ENCODE measurements at regions not wholly inside any gene's neighbourhood (a gene's known extent, or its start where the extent isn't known, plus 50 kb on each side); places are given as distances from the start of the nearest gene placed in this dataset.

- TF ChIP-seq ATF3 (IDR thresholded peaks at IDR 0.05) (no peak), POLR2AphosphoS5 (IDR thresholded peaks at IDR 0.05; ENCODE audit: low read depth, low read length) (no peak), MAX (IDR thresholded peaks at IDR 0.05) (no peak), SP1 (IDR thresholded peaks at IDR 0.05; ENCODE audit: low read depth) (no peak), EZH2 (IDR thresholded peaks at IDR 0.05) (no peak), ZNF274 (IDR thresholded peaks at IDR 0.05; ENCODE audit: low read depth, low read length) (no peak)
Measured at GRCh38 chr2:2681711-2682251, 350.7 kb upstream of the MYT1L start (continued).

- ChIA-PET RAD21 (ENCODE audit: low non-redundant PET in 1 of 2, low total read pairs in 2 of 2, uncharacterized antibody in 2 of 2, unreplicated experiment in 2 of 2) (no interaction called here), CTCF (no interaction called here)
Measured at GRCh38 chr2:2681085-2681484, 350.0 kb upstream of the MYT1L start.

More at GRCh38 chr2:2681085-2681484, 350.0 kb upstream of the MYT1L start:
- no peaks in the 10 kb centered on the region for H3K9me3 ChIP-seq (ENCODE audit: control insufficient read depth in 1 of 2, insufficient read depth in 1 of 2, low read depth in 1 of 2, low read length in 2 of 2)
- ATAC-seq (no peak), DNase-seq (ENCODE audit: low read depth, low spot score) (no peak)
- no peaks in the 10 kb centered on the region for H4K20me1 ChIP-seq (ENCODE audit: insufficient read depth)
- TF ChIP-seq MAX (IDR thresholded peaks at IDR 0.05): no peak
- TF ChIP-seq EZH2 (IDR thresholded peaks at IDR 0.05): no peak
- no peak for TF ChIP-seq RAD21 (IDR thresholded peaks at IDR 0.05; ENCODE audit: low read depth)
- TF ChIP-seq JUND (IDR thresholded peaks at IDR 0.05): no peak
- no peak for TF ChIP-seq POLR2A (IDR thresholded peaks at IDR 0.05; ENCODE audit: borderline replicate concordance, extremely low read depth, insufficient read depth, insufficient read length)
- no peak for TF ChIP-seq TCF7L2 (IDR thresholded peaks at IDR 0.05; ENCODE audit: borderline replicate concordance, extremely low read depth, insufficient read depth, insufficient read length)
- no peak for TF ChIP-seq ELF1 (IDR thresholded peaks at IDR 0.05; ENCODE audit: borderline replicate concordance, low read depth)
- TF ChIP-seq POLR2AphosphoS5 (IDR thresholded peaks at IDR 0.05; ENCODE audit: low read depth, low read length): no peak
- no peak for TF ChIP-seq ZFX (IDR thresholded peaks at IDR 0.05)
- TF ChIP-seq YY1 (IDR thresholded peaks at IDR 0.05; ENCODE audit: extremely low read depth, insufficient replicate concordance, low read depth, low read length): no peak
- TF ChIP-seq REST (IDR thresholded peaks at IDR 0.05; ENCODE audit: low read depth): no peak
- TF ChIP-seq SRF (IDR thresholded peaks at IDR 0.05; ENCODE audit: low read depth): no peak
- TF ChIP-seq SIN3A (IDR thresholded peaks at IDR 0.05; ENCODE audit: low read depth): no peak
- no peak for TF ChIP-seq EZH2phosphoT487 (IDR thresholded peaks at IDR 0.05; ENCODE audit: borderline replicate concordance)
- no peak for TF ChIP-seq ZBTB33 (IDR thresholded peaks at IDR 0.05; ENCODE audit: extremely low read depth, insufficient replicate concordance, low read length)
- TF ChIP-seq EGR1 (IDR thresholded peaks at IDR 0.05; ENCODE audit: low read depth): no peak
- TF ChIP-seq ATF3 (IDR thresholded peaks at IDR 0.05): no peak
- no peak for TF ChIP-seq SP1 (IDR thresholded peaks at IDR 0.05; ENCODE audit: low read depth)
- no peak overlapping the region for H3K27ac ChIP-seq (ENCODE audit: low read depth, low read length)
- no peaks in the 10 kb centered on the region for H3K36me3 ChIP-seq (ENCODE audit: control insufficient read depth in 1 of 2, insufficient read depth in 2 of 2, low read length in 2 of 2)
- POLR2A ChIA-PET: no interaction called here
- H3K79me2 ChIP-seq (ENCODE audit: insufficient read depth, low read length): no peaks in the 10 kb centered on the region
- no peaks in the 10 kb centered on the region for H3K9me2 ChIP-seq (ENCODE audit: insufficient read depth)
- peaks cover 32% of the 10 kb centered on the region for H3K27me3 ChIP-seq (ENCODE audit: insufficient read depth, low read length)
- H3K4me3 ChIP-seq (replicated peaks in 1 of 2; ENCODE audit: low read depth in 1 of 2, low read length in 2 of 2): no peak overlapping the region
- no peak overlapping the region for H3K4me2 ChIP-seq (ENCODE audit: low read length)
- intact Hi-C loops (cut with micrococcal nuclease): no loop called here
- no peak overlapping the region for H3K9ac ChIP-seq (ENCODE audit: low read length)
- no peak overlapping the region for H2AFZ ChIP-seq (ENCODE audit: low read depth, low read length, poor library complexity, severe bottlenecking)
- H3K4me1 ChIP-seq (ENCODE audit: control insufficient read depth in 1 of 2, insufficient read depth in 2 of 2, low read length in 2 of 2): no peaks in the 10 kb centered on the region
- no TSS peak for BruUV-seq (replicated peaks)

All from HCT116 (cell line).